K562 (cell line): ENCODE measurements at regions not wholly inside any gene's neighbourhood (a gene's known extent, or its start where the extent isn't known, plus 50 kb on each side); places are given as distances from the start of the nearest gene placed in this dataset.

ENCODE experiments used
- ATAC-seq: fragments of 200-7000 bp; cut with Tn5 transposase; 3 replicates; pipeline ENCODE4 v1.9.1; 2020; ENCODE audit warnings: moderate library complexity
- BruUV-seq: library from RNA; stranded (reverse); fragments of 400-500 nt; replicated peaks from 2 replicates; lab custom pipeline; 2021; lab: Mats Ljungman, UMichigan
- CTCF ChIA-PET: fragments of 300-600 bp; formaldehyde crosslinking; extraction: SDS; loops from one replicate; lab custom pipeline; 2021; ENCODE audit warnings: low intra/inter-chr PET ratio; lab: Yijun Ruan, JAX
- POLR2A ChIA-PET: fragments of 300-600, 350-650 bp; sonication (Branson Sonifier 250); formaldehyde crosslinking; extraction: SDS; loops from one replicate; lab custom pipeline; 2021; ENCODE audit warnings: antibody characterized with exemption, inconsistent platforms; lab: Yijun Ruan, JAX
- DNase-seq, 4 experiments: peaks; one replicate each; pipeline versions ENCODE4 v3.0.0 to v3.0.0-alpha.2; 2011 to 2018; ENCODE audit warnings: low spot score in 3 of 4, mixed read lengths in 3 of 4; ENCODE audit errors: extremely low read depth in 1 of 4
- FAIRE-seq: peaks from 2 replicates; lab custom pipeline; 2011; peaks lifted over from hg19 to GRCh38; lab: Jason Lieb, UNC
- H2AFZ ChIP-seq: 2 replicates; pipeline ENCODE4 v1.6.0; 2011; ENCODE audit warnings: low read depth, low read length, control low read depth, inconsistent platforms
- H3K27ac ChIP-seq: fragments of 200-600 bp; 3 replicates; pipeline ENCODE4 v1.8.0; 2011; ENCODE audit warnings: low read depth, mild to moderate bottlenecking, control low read depth, inconsistent platforms, low read length, moderate library complexity, mixed read lengths; ENCODE audit errors: extremely low read depth
- H3K27me3 ChIP-seq, 2 experiments: fragments of 300-600 bp in 1 of 2; 2 replicates in 1 of 2; 3 replicates in 1 of 2; pipeline versions ENCODE4 v1.6.0 to v1.8.0; 2011; ENCODE audit warnings: inconsistent platforms in 2 of 2, low read length in 2 of 2, mild to moderate bottlenecking in 1 of 2, mixed read lengths in 1 of 2, moderate library complexity in 1 of 2; ENCODE audit not compliant: control insufficient read depth in 2 of 2, insufficient read depth in 2 of 2
- H3K36me3 ChIP-seq: fragments of 300-600 bp; 3 replicates; pipeline ENCODE4 v1.8.0; 2011; ENCODE audit warnings: mild to moderate bottlenecking, low read length, inconsistent platforms; ENCODE audit not compliant: control insufficient read depth, insufficient read depth
- H3K4me1 ChIP-seq, 2 experiments: fragments of 200-600 bp in 1 of 2; replicated peaks in 1 of 2; 2 replicates in 1 of 2; 3 replicates in 1 of 2; pipeline versions ENCODE4 v1.5.1 to v1.8.0; 2011; ENCODE audit warnings: inconsistent platforms in 2 of 2, low read length in 2 of 2, mild to moderate bottlenecking in 1 of 2, mixed read lengths in 1 of 2, moderate library complexity in 1 of 2; ENCODE audit not compliant: control insufficient read depth in 2 of 2, insufficient read depth in 2 of 2
- H3K4me2 ChIP-seq: 2 replicates; pipeline ENCODE4 v1.6.1; 2011; ENCODE audit warnings: low read length, control low read depth, inconsistent platforms, mixed read lengths; ENCODE audit not compliant: insufficient read depth
- H3K4me3 ChIP-seq: fragments of 200-600 bp; sonication (generic), shearing (Covaris generic); 2 replicates; pipeline ENCODE4 v1.5.1; 2016; ENCODE audit warnings: control low read depth, inconsistent platforms
- H3K79me2 ChIP-seq: fragments of 200-600 bp; 3 replicates; pipeline ENCODE4 v1.8.0; 2011; ENCODE audit warnings: low read length, inconsistent platforms; ENCODE audit not compliant: control insufficient read depth, insufficient read depth
- H3K9ac ChIP-seq, 2 experiments: 2 replicates each; pipeline versions ENCODE4 v1.6.0 to v1.6.1; 2011; ENCODE audit warnings: low read depth in 2 of 2, low read length in 2 of 2, control low read depth in 1 of 2, inconsistent platforms in 1 of 2, mild to moderate bottlenecking in 1 of 2, mixed read lengths in 1 of 2; ENCODE audit not compliant: insufficient read depth in 1 of 2
- H3K9me1 ChIP-seq: one replicate; pipeline ENCODE4 v1.6.0; 2011; ENCODE audit warnings: inconsistent platforms, mild to moderate bottlenecking, low read length, moderate library complexity; ENCODE audit not compliant: control insufficient read depth, insufficient read depth
- H3K9me3 ChIP-seq: replicated peaks from 2 replicates; pipeline ENCODE4 v1.5.1; 2011; ENCODE audit warnings: low read depth, low read length, inconsistent platforms; ENCODE audit not compliant: control insufficient read depth, insufficient read depth
- H4K20me1 ChIP-seq: replicated peaks from 2 replicates; pipeline ENCODE4 v1.6.1; 2011; ENCODE audit warnings: low read length, inconsistent platforms, mixed read lengths; ENCODE audit not compliant: control insufficient read depth, insufficient read depth
- KAT7 ChIP-seq: sonication (generic); formaldehyde crosslinking; IDR thresholded peaks from 2 replicates; pipeline ENCODE4 v1.8.0; 2022; ENCODE audit warnings: missing genetic modification reagents, mild to moderate bottlenecking, borderline replicate concordance
- SIN3A ChIP-seq, 2 experiments: fragments of 150-350 bp in 1 of 2; IDR thresholded peaks; 2 replicates each; pipeline ENCODE4 v1.6.1; 2011 to 2016; ENCODE audit warnings: borderline replicate concordance in 2 of 2, low read depth in 2 of 2, low read length in 2 of 2, mild to moderate bottlenecking in 2 of 2, moderate library complexity in 2 of 2; ENCODE audit not compliant: control insufficient read depth in 1 of 2
- ZFP1 ChIP-seq: fragments of 450-650 bp; formaldehyde crosslinking; IDR thresholded peaks from 2 replicates; pipeline ENCODE4 v1.4.0; 2020; ENCODE audit warnings: mild to moderate bottlenecking, mixed read lengths
- ZFP36 ChIP-seq: fragments of 150-350 bp; IDR thresholded peaks from 2 replicates; pipeline ENCODE4 v1.6.1; 2018; ENCODE audit warnings: low read length, low read depth; ENCODE audit not compliant: partially characterized antibody
- ZFX ChIP-seq: sonication (generic); formaldehyde crosslinking; IDR thresholded peaks from 2 replicates; pipeline ENCODE4 v1.8.0; 2022; ENCODE audit warnings: mild to moderate bottlenecking, missing genetic modification reagents, moderate library complexity
- ZNF277 ChIP-seq: fragments of 250-450 bp; sonication (Bioruptor Pico); IDR thresholded peaks from 2 replicates; pipeline ENCODE4 v1.8.0; 2022; ENCODE audit warnings: inconsistent platforms, mild to moderate bottlenecking, moderate library complexity, borderline replicate concordance
- ZNF551 ChIP-seq: fragments of 250-450 bp; sonication (Bioruptor Pico); IDR thresholded peaks from 2 replicates; pipeline ENCODE4 v1.5.0; 2021; ENCODE audit warnings: mild to moderate bottlenecking, moderate library complexity
- WGBS: fragments of 100-300 bp; shearing (Covaris generic); methylation state at CpG from one replicate; pipeline ENCODE4 v1.1.6; 2016; ENCODE audit warnings: low coverage, mixed read lengths; ENCODE audit not compliant: insufficient coverage; ENCODE audit errors: missing lambda C conversion rate; 5-methylcytosine and 5-hydroxymethylcytosine counted together
- in situ Hi-C: fragments of 300-500 bp; cut with MboI; formaldehyde crosslinking; loops from 4 replicates; pipeline ENCODE4 v1.15.0; 2018; ENCODE audit warnings: inconsistent platforms, mixed read lengths
- intact Hi-C: fragments of 100-400 bp; cut with micrococcal nuclease; formaldehyde crosslinking; loops from 2 replicates; pipeline ENCODE4 v1.14.2; 2022

GRCh38 chr6:14704383-14705271, 541.2 kb upstream of the JARID2 start:
- Histone ChIP-seq H3K4me2 (peak overlapping the region; percentile 28; the same call in 1 of the 2 replicates), H2AFZ (peak overlapping the region; percentile 98), H3K9me3 (peaks cover 13% of the 10 kb centered on the region), H3K9ac (peak overlapping the region in 1 of 2 experiments; percentile 59; a peak in 3 of 4 replicates), H3K36me3 (no peaks in the 10 kb centered on the region; the same call in 2 of the 3 replicates), H4K20me1 (no peaks in the 10 kb centered on the region), H3K4me3 (no peak overlapping the region), H3K27me3 (no peaks in the 10 kb centered on the region), H3K9me1 (no peaks in the 10 kb centered on the region), H3K79me2 (no peaks in the 10 kb centered on the region), H3K4me1 (peaks cover 20 to 57% of the 10 kb centered on the region in 2 experiments), H3K27ac (peak overlapping the region; percentile 80; the same call in 2 of the 3 replicates)
- in situ Hi-C loops: no loop called here
- POLR2A ChIA-PET: interaction anchor here (0.6 to 1.7 kb wide), 3 partner anchors 11 to 891 kb away, joined by 3 to 6 read pairs (median 3); no protein-coding TSS in a partner anchor
- no TSS peak for BruUV-seq
- FAIRE-seq: no peak
- CTCF ChIA-PET: no interaction called here
- WGBS: 33% methylated on average over 10 of the region's 10 CpGs
- DNase-seq: peak in 1 of 4 experiments; percentile 48
- peak; percentile 21; the same call in 2 of the 3 replicates for ATAC-seq
- intact Hi-C loops: loop anchor here (5.0 kb wide), 1 partner anchor 492 kb away; no protein-coding TSS in a partner anchor
- TF ChIP-seq SIN3A (IDR thresholded peaks at IDR 0.05; ENCODE audit: borderline replicate concordance in 2 of 2, control insufficient read depth in 1 of 2, low read depth in 2 of 2, low read length in 2 of 2) (no peak), ZFP36 (no peak), ZFX (no peak), KAT7 (CRISPR knock-in tag) (no peak), ZNF551 (CRISPR knock-in tag) (no peak), ZFP1 (CRISPR knock-in tag) (0 out of 2 replicates have a peak, but pooled peaks have one; percentile 37), ZNF277 (CRISPR knock-in tag) (no peak)
